HG03442 (cell line): ENCODE measurements at regions not wholly inside any gene's neighbourhood (a gene's known extent, or its start where the extent isn't known, plus 50 kb on each side); places are given as distances from the start of the nearest gene placed in this dataset.

ENCODE experiments used
- ATAC-seq: cut with Tn5 transposase; IDR thresholded peaks from one replicate; pipeline ENCODE4 v1.9.1; 2021; ENCODE audit warnings: mild to moderate bottlenecking, moderate library complexity; ENCODE audit not compliant: unreplicated experiment

DNA sequence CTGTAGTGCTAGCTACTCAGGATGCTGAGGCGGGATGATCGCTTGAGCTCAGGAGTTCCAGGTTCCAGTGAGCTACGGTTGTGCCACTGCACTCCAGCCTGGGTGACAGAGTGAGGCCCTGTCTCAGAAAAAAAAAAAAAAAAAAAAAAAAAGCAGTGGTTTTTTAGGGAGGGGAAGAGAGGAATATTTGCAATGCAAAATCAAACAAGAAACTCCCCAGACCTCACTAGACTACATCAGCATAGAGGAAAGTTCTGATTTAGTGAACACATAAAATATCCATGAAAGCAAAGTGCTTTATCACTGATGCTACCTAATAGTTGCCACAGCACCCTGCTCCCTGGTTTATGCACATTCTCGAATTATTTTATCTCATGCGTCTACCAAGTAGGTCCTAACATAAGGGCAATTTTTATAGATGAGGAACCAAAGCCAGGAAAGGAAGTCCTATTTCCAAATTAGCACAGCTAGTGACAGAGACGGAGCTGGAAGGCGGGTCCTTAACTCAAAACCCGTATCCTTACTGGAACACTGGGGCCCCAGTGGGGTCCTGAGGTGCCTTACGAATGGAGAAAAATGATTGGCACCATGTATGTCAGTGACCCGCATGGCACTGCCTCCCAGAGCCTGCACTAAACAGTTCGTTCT is 50.7 kb upstream of the GPR157 start:
- no peak for ATAC-seq

DNA sequence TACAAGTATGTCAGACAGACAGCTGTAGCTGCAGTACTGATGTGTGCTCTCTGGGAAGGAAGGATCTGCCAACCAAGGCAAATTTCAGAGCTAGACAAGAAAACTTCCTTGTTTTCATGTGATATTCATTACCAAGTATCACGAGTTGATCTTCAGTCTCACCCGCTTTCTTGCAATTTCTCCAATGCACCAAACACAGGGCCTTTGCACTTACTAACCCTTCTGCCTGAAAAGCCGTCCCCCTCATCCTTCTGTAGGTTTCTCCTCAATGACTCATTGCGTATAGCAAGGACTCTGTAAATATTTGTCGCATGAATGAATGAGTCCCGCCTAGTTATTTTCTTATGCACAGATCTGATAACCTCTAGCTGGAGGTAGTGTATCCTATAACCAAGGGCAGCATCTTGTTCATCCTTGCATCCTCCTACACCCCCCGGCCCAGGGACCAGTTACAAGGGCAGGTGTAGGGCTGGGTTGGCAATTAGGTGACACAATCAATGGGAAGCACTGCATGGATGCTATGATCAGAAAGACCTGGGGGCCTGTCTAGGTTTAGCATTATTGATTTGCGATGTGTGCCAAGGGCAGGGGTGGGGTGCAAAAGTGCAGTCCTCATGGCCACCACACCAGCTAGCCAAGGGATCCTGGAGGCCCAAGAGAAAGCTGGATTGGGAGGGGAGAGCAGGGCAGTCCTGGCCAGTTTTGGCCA is 51.4 kb upstream of the GPR157 start:
- ATAC-seq, result no peak

DNA sequence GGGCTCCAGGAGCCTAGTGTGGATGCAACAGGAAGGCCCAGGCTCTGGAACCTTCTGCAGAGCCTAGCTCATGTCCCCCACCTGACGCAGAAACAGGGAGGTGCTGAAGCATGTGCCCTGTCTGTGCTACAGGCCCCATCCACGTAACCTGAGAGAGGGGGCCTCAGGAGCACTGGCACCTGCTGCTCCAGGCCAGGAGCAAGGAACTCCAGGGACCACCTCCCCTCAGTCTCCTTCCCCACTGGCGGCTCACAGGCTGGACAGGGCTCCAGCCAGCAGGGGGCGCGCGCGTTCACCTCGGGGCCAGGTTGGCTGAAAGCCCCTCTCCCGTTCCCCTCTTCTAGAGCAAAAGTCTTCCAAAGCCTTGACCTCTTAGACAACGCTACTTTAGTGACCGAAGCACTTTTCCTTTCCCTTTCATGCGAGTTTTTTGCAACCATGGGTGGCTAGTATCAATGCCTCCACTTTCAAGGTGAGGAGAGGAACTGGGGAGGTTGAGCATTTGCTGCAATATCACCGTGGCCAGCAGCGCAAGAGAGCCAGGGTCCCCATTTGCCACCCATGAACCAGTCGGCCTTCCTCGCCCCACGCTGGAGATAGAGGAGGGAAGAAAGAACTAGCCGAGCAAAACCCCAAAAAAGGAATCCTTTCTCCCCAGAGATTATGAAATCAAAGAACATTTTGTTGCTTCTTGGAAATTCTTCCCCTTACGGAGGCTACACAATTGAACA is 52.4 kb upstream of the GPR157 start:
- no peak for ATAC-seq

DNA sequence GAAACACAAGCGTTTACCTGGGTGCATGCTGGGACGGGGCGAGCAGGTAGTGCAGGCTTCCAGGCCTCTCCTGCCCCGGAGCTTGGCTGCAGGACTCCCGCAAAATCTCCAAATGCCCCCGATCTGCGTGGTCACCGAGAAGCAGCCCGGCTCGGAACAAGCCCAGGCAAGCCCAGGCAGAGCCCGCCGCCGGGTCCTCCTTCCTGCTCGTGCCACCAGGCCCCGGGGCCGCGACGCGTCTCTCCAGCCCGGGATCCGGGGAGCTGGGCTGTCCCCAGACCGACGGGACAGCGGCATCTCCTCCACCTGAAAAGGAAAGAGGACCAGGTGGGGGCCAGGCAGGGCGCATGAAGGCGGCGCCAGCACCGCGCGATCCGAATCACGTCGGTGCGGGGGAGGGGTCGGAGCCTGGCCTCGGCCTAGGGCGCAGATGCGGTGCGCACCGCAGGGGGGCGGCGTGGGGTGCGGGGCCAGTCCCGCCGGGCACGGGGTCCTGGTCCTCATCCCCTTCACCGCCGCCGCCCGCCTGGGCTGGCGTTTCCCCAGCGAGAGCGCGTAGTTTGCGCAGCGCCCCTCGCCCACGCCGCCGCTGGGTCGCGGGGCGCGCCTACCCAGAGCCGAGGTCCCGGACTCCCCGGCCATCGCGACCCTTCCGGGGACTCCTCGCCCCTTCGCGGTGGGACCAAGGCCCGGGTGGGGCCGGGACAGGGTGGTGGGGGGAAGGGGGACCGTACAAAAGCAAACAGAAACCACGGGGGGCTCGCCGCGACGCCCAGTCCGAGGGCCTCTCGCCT is 52.4 kb upstream of the H6PD start:
- peak; percentile 42 for ATAC-seq

DNA sequence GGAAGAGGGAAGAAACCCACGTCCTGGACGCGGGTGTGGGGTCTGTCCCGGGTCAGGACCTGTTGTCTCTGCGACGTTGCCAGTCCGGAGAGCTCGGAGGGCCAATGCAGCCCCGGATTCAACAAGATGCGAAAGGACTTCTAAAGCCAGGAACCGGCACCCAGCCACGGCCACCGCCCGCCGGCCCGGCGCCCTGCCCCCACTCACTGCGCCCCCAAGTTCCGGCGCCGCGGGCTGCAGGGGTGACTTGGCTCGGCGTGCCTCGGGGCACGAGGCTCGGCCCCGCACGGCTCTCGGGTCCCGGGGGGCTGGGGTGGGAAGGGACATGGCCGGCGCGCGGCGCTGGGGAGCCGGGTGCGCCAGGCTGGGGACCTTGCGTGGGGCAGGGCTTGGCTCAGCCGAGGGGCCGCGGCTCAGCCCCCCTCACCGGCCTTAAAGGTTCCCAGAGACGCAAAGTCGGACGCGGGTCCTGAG is 51.8 kb upstream of the H6PD start:
- peak; percentile 11 for ATAC-seq

DNA sequence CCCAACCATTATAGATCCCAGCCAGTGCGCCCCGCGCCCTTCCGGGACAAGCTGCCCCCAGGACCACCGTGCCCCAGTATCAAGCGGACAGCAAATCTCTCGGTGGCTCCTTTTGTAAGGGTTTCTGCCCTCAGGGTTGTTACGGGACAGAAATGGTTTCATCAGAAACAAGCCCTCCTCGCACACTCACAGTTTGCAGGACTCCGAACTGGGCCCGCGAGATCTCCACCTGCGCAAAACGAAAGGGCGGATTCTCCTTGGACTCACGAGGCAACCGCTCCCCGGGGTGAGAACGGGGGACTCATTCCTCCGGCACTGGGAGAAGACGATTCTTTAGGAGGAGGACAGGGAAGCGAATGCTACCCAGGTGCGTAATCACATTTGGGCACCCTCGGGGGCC is 51.1 kb upstream of the H6PD start:
- no peak for ATAC-seq

DNA sequence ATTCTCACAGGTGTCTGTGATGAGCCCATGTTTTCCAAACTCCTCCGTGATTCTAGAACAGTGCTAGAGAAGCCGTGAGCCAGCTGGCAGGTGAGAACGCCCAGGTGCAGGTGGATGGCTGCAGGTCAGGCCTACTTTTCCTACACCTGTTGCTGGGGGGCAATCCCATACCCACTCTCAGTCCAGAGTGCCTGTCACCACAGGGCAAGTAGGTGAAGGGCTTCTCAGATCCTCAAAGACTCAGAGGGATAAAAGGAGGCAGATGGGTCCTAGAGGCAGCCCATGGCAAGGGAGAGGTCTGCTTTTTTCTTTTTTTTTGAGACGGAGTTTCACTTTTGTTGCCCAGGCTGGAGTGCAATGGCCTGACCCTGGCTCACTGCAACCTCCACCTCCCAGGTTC is 50.7 kb upstream of the H6PD start:
- no peak for ATAC-seq

DNA sequence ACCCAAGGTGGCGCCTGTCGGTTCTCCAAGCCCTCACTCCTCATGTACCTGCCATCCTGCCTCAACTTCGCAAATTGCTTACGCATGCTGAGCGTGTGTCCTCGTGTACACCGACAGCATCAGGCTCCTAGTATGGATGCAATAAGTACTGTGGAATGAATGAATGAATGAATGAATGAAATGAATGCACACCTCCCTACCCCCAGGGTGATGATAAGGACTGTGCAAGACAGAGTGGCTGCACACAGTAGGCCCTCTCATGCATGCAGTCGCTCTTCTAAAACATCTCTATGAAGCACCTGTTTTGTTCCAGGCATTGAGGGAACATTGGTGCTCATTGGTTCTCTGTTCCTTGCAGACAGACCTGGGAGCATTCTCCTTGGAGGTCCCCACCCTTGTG is 49.8 kb upstream of the H6PD start:
- no peak for ATAC-seq
